A549 (cell line): ENCODE measurements at regions not wholly inside any gene's neighbourhood (a gene's known extent, or its start where the extent isn't known, plus 50 kb on each side); places are given as distances from the start of the nearest gene placed in this dataset.

ENCODE experiments used
- CTCF ChIP-seq: fragments of >200 bp; sonication (Bioruptor Twin); formaldehyde crosslinking; IDR thresholded peaks from 3 replicates; pipeline ENCODE4 v1.5.1; 2016
- ELK1 ChIP-seq: fragments of 150-350 bp; IDR thresholded peaks from 2 replicates; pipeline ENCODE4 v1.6.1; 2014; ENCODE audit warnings: low read depth, mild to moderate bottlenecking, low read length
- EP300 ChIP-seq, 2 experiments: fragments of >200 bp; sonication (Bioruptor Twin); formaldehyde crosslinking; IDR thresholded peaks; 2 replicates in 1 of 2; 3 replicates in 1 of 2; pipeline ENCODE4 v1.6.1; 2016 to 2017
- HOXA7 ChIP-seq: fragments of 250-450 bp; sonication (Bioruptor Pico); IDR thresholded peaks from 2 replicates; pipeline ENCODE4 v1.5.0; 2020; ENCODE audit warnings: mild to moderate bottlenecking, moderate library complexity
- MAZ ChIP-seq: fragments of 150-350 bp; IDR thresholded peaks from 2 replicates; pipeline ENCODE4 v1.6.1; 2014; ENCODE audit warnings: antibody characterized with exemption, low read depth, low read length, borderline replicate concordance
- PBX3 ChIP-seq: IDR thresholded peaks from 2 replicates; pipeline ENCODE4 v1.6.1; 2012
- POLR2A ChIP-seq: IDR thresholded peaks from 2 replicates; pipeline ENCODE4 v1.6.1; 2012; ENCODE audit warnings: mild to moderate bottlenecking, low read length
- RARB ChIP-seq: fragments of 250-450 bp; sonication (Bioruptor Pico); IDR thresholded peaks from 2 replicates; pipeline ENCODE4 v1.8.0; 2021; ENCODE audit warnings: mild to moderate bottlenecking, moderate library complexity
- REST ChIP-seq: fragments of 200-600 bp; sonication (generic); IDR thresholded peaks from 2 replicates; pipeline ENCODE4 v1.6.1; 2016; ENCODE audit warnings: antibody characterized with exemption, mild to moderate bottlenecking, moderate library complexity
- RFX5 ChIP-seq: fragments of 450-650 bp; IDR thresholded peaks from 2 replicates; pipeline ENCODE4 v1.7.1; 2014; ENCODE audit warnings: antibody characterized with exemption, mild to moderate bottlenecking, moderate library complexity
- ZSCAN20 ChIP-seq: fragments of 250-450 bp; sonication (Bioruptor Pico); IDR thresholded peaks from 2 replicates; pipeline ENCODE4 v1.8.0; 2022; ENCODE audit warnings: mild to moderate bottlenecking, moderate library complexity

- no peak for TF ChIP-seq HOXA7
- no peak for TF ChIP-seq CTCF
- TF ChIP-seq ELK1: no peak
- TF ChIP-seq RARB (CRISPR knock-in tag): no peak
- TF ChIP-seq POLR2A: no peak
- TF ChIP-seq EP300 (IDR thresholded peaks at IDR 0.05): no peak
- TF ChIP-seq ZSCAN20 (CRISPR knock-in tag): no peak
- no peak for TF ChIP-seq PBX3
- no peak for TF ChIP-seq REST
- no peak for TF ChIP-seq RFX5
- no peak for TF ChIP-seq MAZ
These were observed 370.2 kb upstream of the CCDC196 start for GRCh38 chr14:66115740-66116502.
